ENCODE measurements at regions not wholly inside any gene's neighbourhood (a gene's known extent, or its start where the extent isn't known, plus 50 kb on each side); places are given as distances from the start of the nearest gene placed in this dataset.

GRCh38 chr4:116531870-116532269 lies 553.5 kb downstream of the TRAM1L1 start:
- ATAC-seq (ENCODE audit: insufficient read depth, low FRiP score) (no peak), DNase-seq (peak in 1 of 3 donors; percentile 2)
- Histone ChIP-seq H3K9me3 (ENCODE audit: control insufficient read depth in 4 of 4, insufficient read depth in 3 of 4, low read length in 3 of 4) (no peaks in the 10 kb centered on the region), H3K4me1 (ENCODE audit: control insufficient read depth in 5 of 5, insufficient read depth in 5 of 5, low read length in 5 of 5) (no peaks in the 10 kb centered on the region), H3K27ac (ENCODE audit: low read depth in 1 of 2, low read length in 1 of 2) (no peak overlapping the region), H3K27me3 (ENCODE audit: control insufficient read depth in 3 of 3, insufficient read depth in 3 of 3, low read length in 2 of 3) (no peaks in the 10 kb centered on the region), H3K4me3 (no peak overlapping the region), H3K9ac (ENCODE audit: insufficient read depth in 1 of 2, low read length in 2 of 2) (no peak overlapping the region), H3K36me3 (ENCODE audit: control insufficient read depth in 4 of 4, insufficient read depth in 4 of 4, low read length in 4 of 4) (no peaks in the 10 kb centered on the region)
- TF ChIP-seq CTCF (IDR thresholded peaks at IDR 0.05; ENCODE audit: control extremely low read depth, extremely low read depth): no peak
- 17 to 34% methylated on average over 5 of the region's 5 CpGs for WGBS, 2 donors

GRCh38 chr4:116531026-116531425 lies 554.4 kb downstream of the TRAM1L1 start:
- no peak for ATAC-seq (ENCODE audit: insufficient read depth, low FRiP score)
- no peak for TF ChIP-seq CTCF (IDR thresholded peaks at IDR 0.05; ENCODE audit: control extremely low read depth, extremely low read depth)
- WGBS, 2 donors: 39 to 64% methylated on average over 3 of the region's 3 CpGs

GRCh38 chr4:116530048-116530447 lies 555.3 kb downstream of the TRAM1L1 start:
- no peak for TF ChIP-seq CTCF (IDR thresholded peaks at IDR 0.05; ENCODE audit: control extremely low read depth, extremely low read depth)
- ATAC-seq (ENCODE audit: insufficient read depth, low FRiP score): no peak
- Histone ChIP-seq H3K9ac (ENCODE audit: insufficient read depth in 1 of 2, low read length in 2 of 2) (no peak overlapping the region), H3K4me3 (no peak overlapping the region), H3K27ac (ENCODE audit: low read depth in 1 of 2, low read length in 1 of 2) (no peak overlapping the region), H3K9me3 (ENCODE audit: control insufficient read depth in 4 of 4, insufficient read depth in 3 of 4, low read length in 3 of 4) (no peaks in the 10 kb centered on the region), H3K4me1 (ENCODE audit: control insufficient read depth in 5 of 5, insufficient read depth in 5 of 5, low read length in 5 of 5) (no peaks in the 10 kb centered on the region), H3K27me3 (ENCODE audit: control insufficient read depth in 3 of 3, insufficient read depth in 3 of 3, low read length in 2 of 3) (no peaks in the 10 kb centered on the region), H3K36me3 (ENCODE audit: control insufficient read depth in 4 of 4, insufficient read depth in 4 of 4, low read length in 4 of 4) (no peaks in the 10 kb centered on the region)
- WGBS, 2 donors: 18 to 59% methylated on average over 2 of the region's 2 CpGs
- no peak for DNase-seq

More at GRCh38 chr4:116531026-116531425, 554.4 kb downstream of the TRAM1L1 start:
- Histone ChIP-seq H3K4me1 (ENCODE audit: control insufficient read depth in 5 of 5, insufficient read depth in 5 of 5, low read length in 5 of 5) (no peaks in the 10 kb centered on the region), H3K36me3 (ENCODE audit: control insufficient read depth in 4 of 4, insufficient read depth in 4 of 4, low read length in 4 of 4) (no peaks in the 10 kb centered on the region), H3K27ac (ENCODE audit: low read depth in 1 of 2, low read length in 1 of 2) (no peak overlapping the region), H3K4me3 (no peak overlapping the region), H3K9ac (ENCODE audit: insufficient read depth in 1 of 2, low read length in 2 of 2) (no peak overlapping the region), H3K27me3 (ENCODE audit: control insufficient read depth in 3 of 3, insufficient read depth in 3 of 3, low read length in 2 of 3) (no peaks in the 10 kb centered on the region), H3K9me3 (ENCODE audit: control insufficient read depth in 4 of 4, insufficient read depth in 3 of 4, low read length in 3 of 4) (no peaks in the 10 kb centered on the region)
- no peak for DNase-seq

GRCh38 chr4:116529129-116529528 lies 556.2 kb downstream of the TRAM1L1 start:
- Histone ChIP-seq H3K27me3 (ENCODE audit: control insufficient read depth in 3 of 3, insufficient read depth in 3 of 3, low read length in 2 of 3) (no peaks in the 10 kb centered on the region), H3K4me1 (ENCODE audit: control insufficient read depth in 5 of 5, insufficient read depth in 5 of 5, low read length in 5 of 5) (no peaks in the 10 kb centered on the region), H3K36me3 (ENCODE audit: control insufficient read depth in 4 of 4, insufficient read depth in 4 of 4, low read length in 4 of 4) (no peaks in the 10 kb centered on the region), H3K27ac (ENCODE audit: low read depth in 1 of 2, low read length in 1 of 2) (no peak overlapping the region), H3K9ac (ENCODE audit: insufficient read depth in 1 of 2, low read length in 2 of 2) (no peak overlapping the region), H3K4me3 (no peak overlapping the region), H3K9me3 (ENCODE audit: control insufficient read depth in 4 of 4, insufficient read depth in 3 of 4, low read length in 3 of 4) (no peaks in the 10 kb centered on the region)
- ATAC-seq (ENCODE audit: insufficient read depth, low FRiP score) (no peak), DNase-seq (no peak)
- no peak for TF ChIP-seq CTCF (IDR thresholded peaks at IDR 0.05; ENCODE audit: control extremely low read depth, extremely low read depth)
- 90 to 95% methylated on average over 1 of the region's 1 CpG for WGBS, 2 donors

Measured in lung (tissue), 11 donors.